ENCODE measurements at regions not wholly inside any gene's neighbourhood (a gene's known extent, or its start where the extent isn't known, plus 50 kb on each side); places are given as distances from the start of the nearest gene placed in this dataset.
"Not testable (repeated sequence)": the region's sequence is repeated elsewhere in the genome, so short reads cannot be mapped to it uniquely, and the experiment has no call there.

- DNase-seq (ENCODE audit: low spot score), result no peak
- TF ChIP-seq, protein P1, sequence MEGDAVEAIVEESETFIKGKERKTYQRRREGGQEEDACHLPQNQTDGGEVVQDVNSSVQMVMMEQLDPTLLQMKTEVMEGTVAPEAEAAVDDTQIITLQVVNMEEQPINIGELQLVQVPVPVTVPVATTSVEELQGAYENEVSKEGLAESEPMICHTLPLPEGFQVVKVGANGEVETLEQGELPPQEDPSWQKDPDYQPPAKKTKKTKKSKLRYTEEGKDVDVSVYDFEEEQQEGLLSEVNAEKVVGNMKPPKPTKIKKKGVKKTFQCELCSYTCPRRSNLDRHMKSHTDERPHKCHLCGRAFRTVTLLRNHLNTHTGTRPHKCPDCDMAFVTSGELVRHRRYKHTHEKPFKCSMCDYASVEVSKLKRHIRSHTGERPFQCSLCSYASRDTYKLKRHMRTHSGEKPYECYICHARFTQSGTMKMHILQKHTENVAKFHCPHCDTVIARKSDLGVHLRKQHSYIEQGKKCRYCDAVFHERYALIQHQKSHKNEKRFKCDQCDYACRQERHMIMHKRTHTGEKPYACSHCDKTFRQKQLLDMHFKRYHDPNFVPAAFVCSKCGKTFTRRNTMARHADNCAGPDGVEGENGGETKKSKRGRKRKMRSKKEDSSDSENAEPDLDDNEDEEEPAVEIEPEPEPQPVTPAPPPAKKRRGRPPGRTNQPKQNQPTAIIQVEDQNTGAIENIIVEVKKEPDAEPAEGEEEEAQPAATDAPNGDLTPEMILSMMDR (IDR thresholded peaks at IDR 0.05), result no peak
- H3K27ac ChIP-seq, result no peak overlapping the region
- peaks cover 8 to 35% of the 10 kb centered on the region in 2 donors for H3K4me1 ChIP-seq (ENCODE audit: control insufficient read depth in 1 of 2, low read depth in 2 of 2)
- H3K36me3 ChIP-seq, result no peaks in the 10 kb centered on the region
- ATAC-seq (ENCODE audit: insufficient number of reproducible peaks, low FRiP score, low read depth), result no peak
- H3K4me3 ChIP-seq, result no peak overlapping the region
- no peaks in the 10 kb centered on the region for H3K27me3 ChIP-seq (replicated peaks; ENCODE audit: insufficient read depth)
- no peaks in the 10 kb centered on the region for H3K9me3 ChIP-seq
Observed at GRCh38 chr3:194872669-194872977, 186.9 kb downstream of the FAM43A start.

GRCh38 chr3:194873474-194873873, 187.8 kb downstream of the FAM43A start:
- peaks cover 8 to 37% of the 10 kb centered on the region in 2 donors for H3K4me1 ChIP-seq (ENCODE audit: control insufficient read depth in 1 of 2, low read depth in 2 of 2)
- H3K36me3 ChIP-seq; H3K4me3 ChIP-seq; DNase-seq (ENCODE audit: low spot score); ATAC-seq (ENCODE audit: insufficient number of reproducible peaks, low FRiP score, low read depth); H3K27ac ChIP-seq; H3K27me3 ChIP-seq (replicated peaks; ENCODE audit: insufficient read depth); H3K9me3 ChIP-seq: not testable (repeated sequence)

DNA sequence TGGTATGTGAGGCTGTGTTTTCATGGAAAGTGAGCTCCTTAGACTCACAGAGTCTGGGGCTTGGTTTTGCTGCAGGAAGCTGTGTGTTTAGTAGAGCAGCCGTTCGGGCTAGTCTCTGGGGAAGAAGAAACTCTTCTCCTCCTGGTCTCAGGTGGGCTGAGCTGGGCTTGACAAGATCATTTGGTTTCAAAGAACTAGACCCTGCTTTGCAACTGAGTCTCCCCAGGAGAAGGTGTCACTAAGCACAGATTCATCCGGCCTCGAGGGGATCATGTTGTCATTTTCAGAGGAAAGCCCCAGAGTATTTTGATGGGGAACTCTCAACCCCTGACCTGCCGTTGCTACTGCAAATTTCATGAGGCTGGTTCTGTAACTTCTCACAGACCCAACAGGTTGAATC, 188.5 kb downstream of the FAM43A start:
- TF ChIP-seq, protein P1 (IDR thresholded peaks at IDR 0.05), result no peak
- H3K36me3 ChIP-seq, result no peaks in the 10 kb centered on the region
- H3K9me3 ChIP-seq, result no peaks in the 10 kb centered on the region
- no peak overlapping the region for H3K27ac ChIP-seq
- peaks cover 10 to 40% of the 10 kb centered on the region in 2 donors for H3K4me1 ChIP-seq (ENCODE audit: control insufficient read depth in 1 of 2, low read depth in 2 of 2)
- H3K27me3 ChIP-seq (replicated peaks; ENCODE audit: insufficient read depth), result no peaks in the 10 kb centered on the region
- H3K4me3 ChIP-seq, result no peak overlapping the region
- ATAC-seq (ENCODE audit: insufficient number of reproducible peaks, low FRiP score, low read depth) (no peak), DNase-seq (ENCODE audit: low spot score) (no peak)

GRCh38 chr3:194874783-194875182, 189.1 kb downstream of the FAM43A start:
- H3K4me3 ChIP-seq, result no peak overlapping the region
- no peaks in the 10 kb centered on the region for H3K9me3 ChIP-seq
- TF ChIP-seq, protein P1 (IDR thresholded peaks at IDR 0.05), result no peak
- H3K36me3 ChIP-seq, result no peaks in the 10 kb centered on the region
- ATAC-seq (ENCODE audit: insufficient number of reproducible peaks, low FRiP score, low read depth), result no peak
- H3K4me1 ChIP-seq (ENCODE audit: control insufficient read depth in 1 of 2, low read depth in 2 of 2), result peaks cover 16 to 45% of the 10 kb centered on the region in 2 donors
- no peak overlapping the region for H3K27ac ChIP-seq
- DNase-seq (ENCODE audit: low spot score), result no peak
- H3K27me3 ChIP-seq (replicated peaks; ENCODE audit: insufficient read depth), result no peaks in the 10 kb centered on the region

GRCh38 chr3:194875581-194876402, 190.1 kb downstream of the FAM43A start:
- Histone ChIP-seq H3K36me3 (no peaks in the 10 kb centered on the region), H3K27ac (no peak overlapping the region), H3K9me3 (no peaks in the 10 kb centered on the region), H3K4me3 (no peak overlapping the region), H3K4me1 (ENCODE audit: control insufficient read depth in 1 of 2, low read depth in 2 of 2) (peaks cover 25 to 56% of the 10 kb centered on the region in 2 donors), H3K27me3 (replicated peaks; ENCODE audit: insufficient read depth) (no peaks in the 10 kb centered on the region)
- ATAC-seq (ENCODE audit: insufficient number of reproducible peaks, low FRiP score, low read depth), result no peak
- TF ChIP-seq, protein P1 (IDR thresholded peaks at IDR 0.05), result no peak
- no peak for DNase-seq (ENCODE audit: low spot score)

All from thoracic aorta (tissue), 2 donors.